SH-SY5Y (cell line): ENCODE measurements at regions not wholly inside any gene's neighbourhood (a gene's known extent, or its start where the extent isn't known, plus 50 kb on each side); places are given as distances from the start of the nearest gene placed in this dataset.

Experiments
- GATA2 ChIP-seq: IDR thresholded peaks from 2 replicates; pipeline ENCODE4 v1.6.1; 2011; ENCODE audit warnings: mild to moderate bottlenecking, low read depth, low read length
- GATA3 ChIP-seq: IDR thresholded peaks from 2 replicates; pipeline ENCODE4 v1.6.1; 2011; ENCODE audit warnings: low read depth, mild to moderate bottlenecking, low read length, moderate library complexity

- TF ChIP-seq GATA3 = no peak
- no peak for TF ChIP-seq GATA2
Measured at GRCh38 chr18:78630356-78630755, 349.3 kb upstream of the SALL3 start.

GRCh38 chr18:78630981-78631510, 348.6 kb upstream of the SALL3 start:
- TF ChIP-seq GATA2 (no peak), GATA3 (no peak)

GRCh38 chr18:78632111-78632541, 347.5 kb upstream of the SALL3 start:
- TF ChIP-seq GATA3 (no peak), GATA2 (no peak)

- TF ChIP-seq GATA2 = no peak
Measured at GRCh38 chr18:78634061-78634696, 345.4 kb upstream of the SALL3 start.

- TF ChIP-seq GATA2 (no peak), GATA3 (no peak)
Measured at GRCh38 chr18:78635093-78635800, 344.4 kb upstream of the SALL3 start.

GRCh38 chr18:78636260-78636659, 343.4 kb upstream of the SALL3 start:
- TF ChIP-seq GATA3 = no peak
- TF ChIP-seq GATA2 = no peak

- no peak for TF ChIP-seq GATA3
- TF ChIP-seq GATA2 = no peak
Measured at GRCh38 chr18:78637442-78638402, 341.9 kb upstream of the SALL3 start.

- TF ChIP-seq GATA2 = no peak
- no peak for TF ChIP-seq GATA3
Measured at GRCh38 chr18:78639006-78639950, 340.3 kb upstream of the SALL3 start.

GRCh38 chr18:78640246-78640995, 339.2 kb upstream of the SALL3 start:
- no peak for TF ChIP-seq GATA2

- TF ChIP-seq GATA2 (no peak), GATA3 (no peak)
Measured at GRCh38 chr18:78641689-78642231, 337.9 kb upstream of the SALL3 start.

GRCh38 chr18:78642296-78642951, 337.2 kb upstream of the SALL3 start:
- TF ChIP-seq GATA2 (no peak), GATA3 (no peak)

GRCh38 chr18:78643004-78643403, 336.6 kb upstream of the SALL3 start:
- TF ChIP-seq GATA3 (no peak), GATA2 (no peak)
